ENCODE measurements at regions not wholly inside any gene's neighbourhood (a gene's known extent, or its start where the extent isn't known, plus 50 kb on each side); places are given as distances from the start of the nearest gene placed in this dataset.
"Not testable (repeated sequence)": the region's sequence is repeated elsewhere in the genome, so short reads cannot be mapped to it uniquely, and the experiment has no call there.

DNA sequence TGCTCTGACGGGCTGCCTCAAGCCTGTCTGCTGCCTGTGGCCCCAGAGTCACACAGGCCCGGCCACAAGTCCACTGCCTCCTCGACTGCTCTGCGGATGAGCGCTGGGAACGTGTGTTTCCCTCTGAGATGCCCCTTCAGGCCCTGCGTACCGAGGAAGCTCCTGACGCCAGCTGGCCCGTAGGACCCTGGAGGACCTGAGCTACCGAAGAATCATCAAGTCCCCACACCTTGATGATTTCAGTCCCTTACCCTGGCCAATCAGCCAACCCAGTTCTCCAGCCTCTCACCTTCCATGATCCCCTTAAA lies 96.6 kb upstream of the LRPAP1 start:
- Histone ChIP-seq H4K20me1 (ENCODE audit: low read depth, low read length) (no peaks in the 10 kb centered on the region), H3K36me3 (ENCODE audit: low read length) (no peaks in the 10 kb centered on the region), H3K4me2 (ENCODE audit: low read depth, low read length, poor library complexity, severe bottlenecking) (no peak overlapping the region), H3K9me2 (replicated peaks; ENCODE audit: insufficient read depth, low read length) (no peaks in the 10 kb centered on the region), H3K9me3 (ENCODE audit: insufficient read depth, low read length) (no peaks in the 10 kb centered on the region), H3K9ac (ENCODE audit: low read length) (no peak overlapping the region), H3K4me3 (ENCODE audit: insufficient read depth, low read length, poor library complexity, severe bottlenecking) (no peak overlapping the region), H3K27ac (ENCODE audit: low read depth, low read length) (no peak overlapping the region), H3K79me2 (ENCODE audit: insufficient read depth, low read length) (no peaks in the 10 kb centered on the region), H3K27me3 (ENCODE audit: low read length) (no peaks in the 10 kb centered on the region), H2AFZ (ENCODE audit: low read depth, low read length, severe bottlenecking) (no peak overlapping the region), H3F3A (ENCODE audit: insufficient read depth) (no peaks in the 10 kb centered on the region)
- TF ChIP-seq EZH2phosphoT487 (conservative IDR thresholded peaks at IDR 0.05; ENCODE audit: low read length) (no peak), CTCF (IDR thresholded peaks at IDR 0.05; ENCODE audit: insufficient read depth, low read length, poor library complexity, severe bottlenecking) (no peak)

DNA sequence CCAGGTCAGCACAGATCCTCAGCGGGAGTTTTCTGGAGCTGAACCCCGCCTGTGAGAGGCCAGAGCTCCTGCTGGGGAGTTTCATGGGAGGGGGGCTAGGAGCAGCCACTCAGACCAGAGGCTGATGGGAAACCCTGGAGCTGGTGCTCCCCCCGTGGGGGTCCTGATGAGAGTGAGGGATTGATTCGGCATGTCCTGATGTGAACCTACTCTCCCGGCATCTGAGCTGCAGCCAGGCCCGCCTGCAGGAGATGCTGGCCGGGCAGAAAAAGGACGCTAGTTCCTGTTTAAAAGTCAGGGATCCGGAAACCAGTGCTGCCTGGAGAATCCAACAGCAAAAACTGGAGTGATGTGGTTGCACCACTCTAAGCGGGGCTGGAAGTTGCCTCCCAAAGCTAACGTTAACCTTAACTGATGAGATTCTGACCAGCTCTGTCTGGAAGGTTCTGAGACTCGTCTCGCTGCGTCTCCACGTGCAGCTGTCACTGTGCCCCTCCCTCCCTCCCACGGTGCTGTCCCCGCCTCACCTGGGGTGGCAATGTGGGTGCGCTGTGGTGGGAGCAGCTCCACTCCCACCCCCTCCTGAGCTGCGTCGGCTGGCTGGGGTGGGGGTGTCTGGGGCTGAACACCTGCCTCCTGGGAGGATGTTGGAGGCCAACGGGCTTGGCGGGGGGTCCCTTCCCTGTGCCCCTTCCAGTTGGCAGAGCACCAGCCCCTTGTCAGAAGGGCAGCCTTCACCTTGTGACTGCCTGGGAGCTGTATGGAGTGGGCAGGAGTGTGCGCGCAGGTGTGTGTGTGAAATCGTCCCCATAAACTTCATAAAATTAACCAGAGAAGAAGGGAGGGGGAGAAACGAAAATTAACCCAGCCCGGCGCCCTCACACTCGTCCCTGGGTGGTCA lies 96.0 kb upstream of the LRPAP1 start:
- not testable (repeated sequence) for H3K4me2 ChIP-seq (ENCODE audit: low read depth, low read length, poor library complexity, severe bottlenecking); H3F3A ChIP-seq (ENCODE audit: insufficient read depth); H4K20me1 ChIP-seq (ENCODE audit: low read depth, low read length); H3K9ac ChIP-seq (ENCODE audit: low read length); H3K9me3 ChIP-seq (ENCODE audit: insufficient read depth, low read length); H3K36me3 ChIP-seq (ENCODE audit: low read length); H3K4me3 ChIP-seq (ENCODE audit: insufficient read depth, low read length, poor library complexity, severe bottlenecking); H2AFZ ChIP-seq (ENCODE audit: low read depth, low read length, severe bottlenecking); H3K27ac ChIP-seq (ENCODE audit: low read depth, low read length); H3K27me3 ChIP-seq (ENCODE audit: low read length); H3K9me2 ChIP-seq (replicated peaks; ENCODE audit: insufficient read depth, low read length); H3K79me2 ChIP-seq (ENCODE audit: insufficient read depth, low read length)

DNA sequence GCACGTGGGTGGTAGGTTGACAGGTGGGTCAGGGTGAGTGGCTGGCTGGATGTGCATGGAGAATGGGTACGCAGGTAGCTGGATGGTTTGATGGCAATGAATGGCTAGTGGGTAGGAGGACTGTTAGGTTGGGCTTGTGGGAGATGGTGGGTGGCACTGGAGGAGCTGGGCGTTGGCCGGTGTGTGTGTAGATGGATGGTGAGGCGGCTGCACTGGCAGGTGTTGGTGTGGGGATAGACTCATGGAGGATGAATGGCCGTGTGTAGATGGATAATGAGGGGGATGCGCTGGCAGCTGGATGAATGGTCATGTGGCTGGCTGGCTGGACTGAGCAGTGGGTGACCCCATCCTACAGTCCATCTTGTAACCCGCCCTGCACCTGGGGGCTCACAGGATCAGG lies 95.2 kb upstream of the LRPAP1 start:
- not testable (repeated sequence) for H3K9ac ChIP-seq (ENCODE audit: low read length); H3K36me3 ChIP-seq (ENCODE audit: low read length); H3K27ac ChIP-seq (ENCODE audit: low read depth, low read length); H3K9me2 ChIP-seq (replicated peaks; ENCODE audit: insufficient read depth, low read length); H3K4me3 ChIP-seq (ENCODE audit: insufficient read depth, low read length, poor library complexity, severe bottlenecking); H3F3A ChIP-seq (ENCODE audit: insufficient read depth); H3K9me3 ChIP-seq (ENCODE audit: insufficient read depth, low read length); H3K79me2 ChIP-seq (ENCODE audit: insufficient read depth, low read length); H4K20me1 ChIP-seq (ENCODE audit: low read depth, low read length); H3K27me3 ChIP-seq (ENCODE audit: low read length); H2AFZ ChIP-seq (ENCODE audit: low read depth, low read length, severe bottlenecking); H3K4me2 ChIP-seq (ENCODE audit: low read depth, low read length, poor library complexity, severe bottlenecking)

GRCh38 chr4:3626131-3626884 lies 94.1 kb upstream of the LRPAP1 start:
- H3K36me3 ChIP-seq (ENCODE audit: low read length); H3K9me2 ChIP-seq (replicated peaks; ENCODE audit: insufficient read depth, low read length); H3K9me3 ChIP-seq (ENCODE audit: insufficient read depth, low read length); H2AFZ ChIP-seq (ENCODE audit: low read depth, low read length, severe bottlenecking); H3K27me3 ChIP-seq (ENCODE audit: low read length); H3K9ac ChIP-seq (ENCODE audit: low read length); H3K79me2 ChIP-seq (ENCODE audit: insufficient read depth, low read length); H3K4me3 ChIP-seq (ENCODE audit: insufficient read depth, low read length, poor library complexity, severe bottlenecking); H3K4me2 ChIP-seq (ENCODE audit: low read depth, low read length, poor library complexity, severe bottlenecking); H4K20me1 ChIP-seq (ENCODE audit: low read depth, low read length); H3K27ac ChIP-seq (ENCODE audit: low read depth, low read length); H3F3A ChIP-seq (ENCODE audit: insufficient read depth): not testable (repeated sequence)

DNA sequence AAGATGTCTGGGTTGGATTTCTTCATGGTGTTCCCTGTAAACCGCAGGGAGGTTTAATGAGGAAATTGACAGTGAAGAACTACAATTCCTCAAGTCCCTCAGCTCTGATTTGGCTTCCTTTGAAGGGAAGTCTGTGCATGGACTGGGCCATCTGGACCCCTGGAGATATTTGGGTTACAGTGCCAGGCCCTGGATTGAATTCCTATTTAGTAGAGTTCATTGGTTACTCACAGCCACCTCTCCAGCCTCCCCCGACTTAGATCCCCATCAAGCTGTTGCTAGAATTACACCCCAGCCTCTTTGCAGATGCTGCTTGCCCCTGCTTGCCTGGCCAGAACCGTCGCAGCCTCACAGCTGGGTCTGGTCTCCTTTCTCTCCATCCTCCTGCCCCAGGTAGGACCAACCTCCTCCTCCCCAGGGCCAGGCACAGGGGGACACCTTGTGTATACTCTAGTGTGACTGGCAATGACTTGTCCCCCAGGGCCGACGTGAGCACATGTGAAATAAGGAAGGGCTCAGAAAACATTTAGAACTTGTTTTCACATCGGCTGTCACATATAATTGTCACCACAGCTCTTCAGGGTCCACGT lies 93.2 kb upstream of the LRPAP1 start:
- not testable (repeated sequence) for H3K9me2 ChIP-seq (replicated peaks; ENCODE audit: insufficient read depth, low read length); H3K4me3 ChIP-seq (ENCODE audit: insufficient read depth, low read length, poor library complexity, severe bottlenecking); H3K9me3 ChIP-seq (ENCODE audit: insufficient read depth, low read length); H4K20me1 ChIP-seq (ENCODE audit: low read depth, low read length); H3K36me3 ChIP-seq (ENCODE audit: low read length); H3K4me2 ChIP-seq (ENCODE audit: low read depth, low read length, poor library complexity, severe bottlenecking); H3F3A ChIP-seq (ENCODE audit: insufficient read depth); H3K9ac ChIP-seq (ENCODE audit: low read length); H3K27me3 ChIP-seq (ENCODE audit: low read length); H3K79me2 ChIP-seq (ENCODE audit: insufficient read depth, low read length); H2AFZ ChIP-seq (ENCODE audit: low read depth, low read length, severe bottlenecking); H3K27ac ChIP-seq (ENCODE audit: low read depth, low read length)

- H3K36me3 ChIP-seq (ENCODE audit: low read length); H3F3A ChIP-seq (ENCODE audit: insufficient read depth); H3K4me2 ChIP-seq (ENCODE audit: low read depth, low read length, poor library complexity, severe bottlenecking); H3K79me2 ChIP-seq (ENCODE audit: insufficient read depth, low read length); H3K9ac ChIP-seq (ENCODE audit: low read length); H3K4me3 ChIP-seq (ENCODE audit: insufficient read depth, low read length, poor library complexity, severe bottlenecking); H3K27ac ChIP-seq (ENCODE audit: low read depth, low read length); H3K27me3 ChIP-seq (ENCODE audit: low read length); H4K20me1 ChIP-seq (ENCODE audit: low read depth, low read length); H3K9me3 ChIP-seq (ENCODE audit: insufficient read depth, low read length); H2AFZ ChIP-seq (ENCODE audit: low read depth, low read length, severe bottlenecking); H3K9me2 ChIP-seq (replicated peaks; ENCODE audit: insufficient read depth, low read length): not testable (repeated sequence)
Observed at GRCh38 chr4:3623809-3624329, 91.6 kb upstream of the LRPAP1 start.

All from SU-DHL-6 (cell line).